ENCODE measurements at regions not wholly inside any gene's neighbourhood (a gene's known extent, or its start where the extent isn't known, plus 50 kb on each side); places are given as distances from the start of the nearest gene placed in this dataset.

- no peak for DNase-seq
- no peak for ATAC-seq
- intact Hi-C loops (cut with DNase I), result no loop called here
Observed at GRCh38 chr15:50823281-50823680, 57.8 kb upstream of the SPPL2A start.

GRCh38 chr15:50821476-50821875 is 56.0 kb upstream of the SPPL2A start:
- intact Hi-C loops (cut with DNase I), result no loop called here
- no peak for DNase-seq
- ATAC-seq, result no peak
- no peak overlapping the region for H3K27ac ChIP-seq
- no peaks in the 10 kb centered on the region for H3K4me1 ChIP-seq
- no peaks in the 10 kb centered on the region for H3K27me3 ChIP-seq
- no peaks in the 10 kb centered on the region for H3K9me3 ChIP-seq
- no peak for TF ChIP-seq CTCF (IDR thresholded peaks at IDR 0.05)
- no peak overlapping the region for H3K4me3 ChIP-seq
- H3K36me3 ChIP-seq, result no peaks in the 10 kb centered on the region

More at GRCh38 chr15:50823281-50823680, 57.8 kb upstream of the SPPL2A start:
- H3K27ac ChIP-seq, result no peak overlapping the region
- H3K9me3 ChIP-seq, result no peaks in the 10 kb centered on the region
- H3K27me3 ChIP-seq, result no peaks in the 10 kb centered on the region
- TF ChIP-seq CTCF (IDR thresholded peaks at IDR 0.05), result no peak
- no peaks in the 10 kb centered on the region for H3K4me1 ChIP-seq
- H3K36me3 ChIP-seq, result no peaks in the 10 kb centered on the region
- H3K4me3 ChIP-seq, result no peak overlapping the region

- H3K9me3 ChIP-seq, result no peaks in the 10 kb centered on the region
- no peaks in the 10 kb centered on the region for H3K36me3 ChIP-seq
- H3K27me3 ChIP-seq, result no peaks in the 10 kb centered on the region
- H3K4me3 ChIP-seq, result no peak overlapping the region
- H3K27ac ChIP-seq, result no peak overlapping the region
- intact Hi-C loops (cut with DNase I), result no loop called here
- no peak for TF ChIP-seq CTCF (IDR thresholded peaks at IDR 0.05)
- H3K4me1 ChIP-seq, result no peaks in the 10 kb centered on the region
- ATAC-seq (no peak), DNase-seq (no peak)
Observed at GRCh38 chr15:50820808-50821382, 55.4 kb upstream of the SPPL2A start.

- no peak for ATAC-seq
- no peaks in the 10 kb centered on the region for H3K36me3 ChIP-seq
- no peak overlapping the region for H3K27ac ChIP-seq
- no peak overlapping the region for H3K4me3 ChIP-seq
- no peaks in the 10 kb centered on the region for H3K4me1 ChIP-seq
- no peaks in the 10 kb centered on the region for H3K9me3 ChIP-seq
- intact Hi-C loops (cut with DNase I), result no loop called here
- TF ChIP-seq CTCF (IDR thresholded peaks at IDR 0.05), result no peak
- H3K27me3 ChIP-seq, result no peaks in the 10 kb centered on the region
- DNase-seq, result no peak
Observed at GRCh38 chr15:50819344-50819743, 53.8 kb upstream of the SPPL2A start.

GRCh38 chr15:50815958-50816590 is 50.6 kb upstream of the SPPL2A start:
- no peak for DNase-seq
- intact Hi-C loops (cut with DNase I), result no loop called here
- no peak overlapping the region for H3K27ac ChIP-seq
- no peaks in the 10 kb centered on the region for H3K9me3 ChIP-seq
- no peaks in the 10 kb centered on the region for H3K36me3 ChIP-seq
- no peak for TF ChIP-seq CTCF (IDR thresholded peaks at IDR 0.05)
- no peaks in the 10 kb centered on the region for H3K27me3 ChIP-seq
- no peaks in the 10 kb centered on the region for H3K4me1 ChIP-seq
- peak; percentile 74 for ATAC-seq
- no peak overlapping the region for H3K4me3 ChIP-seq
